Peyer's patch (tissue), 4 donors: ENCODE measurements at regions not wholly inside any gene's neighbourhood (a gene's known extent, or its start where the extent isn't known, plus 50 kb on each side); places are given as distances from the start of the nearest gene placed in this dataset.

Experiments used
- CTCF ChIP-seq, 6 experiments: fragments of 450-650 bp in 4 of 6; fragments of 200-600 bp in 2 of 6; sonication (generic) in 1 of 6; IDR thresholded peaks; one replicate each; pipeline ENCODE4 v1.5.1; 2017 to 2019; ENCODE audit warnings: antibody characterized with exemption in 6 of 6, mild to moderate bottlenecking in 3 of 6, moderate library complexity in 1 of 6
- POLR2A ChIP-seq, 2 donors: fragments of 450-650 bp; IDR thresholded peaks; one replicate each; pipeline ENCODE4 v1.5.1; 2017; ENCODE audit warnings: antibody characterized with exemption in 2 of 2, mild to moderate bottlenecking in 2 of 2, moderate library complexity in 2 of 2

GRCh38 chr5:93329756-93330155, 251.3 kb downstream of the NR2F1-AS1 start:
- TF ChIP-seq CTCF (IDR thresholded peaks at IDR 0.05) (no peak), POLR2A (IDR thresholded peaks at IDR 0.05) (no peak)
